Fibroblast of lung (primary cell): ENCODE measurements at regions not wholly inside any gene's neighbourhood (a gene's known extent, or its start where the extent isn't known, plus 50 kb on each side); places are given as distances from the start of the nearest gene placed in this dataset.

Experiments used
- DNase-seq, 2 donors: peaks; one replicate each; pipeline versions ENCODE4 v3.0.0 to v3.0.0-alpha.2; 2010; ENCODE audit warnings: low read depth in 2 of 2
- H2AFZ ChIP-seq: 2 replicates; pipeline ENCODE4 v1.5.1; 2012; ENCODE audit warnings: low read length, control low read depth, inconsistent platforms
- H3K27ac ChIP-seq: 2 replicates; pipeline ENCODE4 v1.5.1; 2011; ENCODE audit warnings: low read length, control low read depth; ENCODE audit not compliant: insufficient read depth
- H3K27me3 ChIP-seq: 2 replicates; pipeline ENCODE4 v1.5.1; 2011; ENCODE audit warnings: mild to moderate bottlenecking, low read length; ENCODE audit not compliant: control insufficient read depth, insufficient read depth
- H3K36me3 ChIP-seq: 2 replicates; pipeline ENCODE4 v1.5.1; 2011; ENCODE audit warnings: low read length; ENCODE audit not compliant: control insufficient read depth, insufficient read depth
- H3K4me1 ChIP-seq: 2 replicates; pipeline ENCODE4 v1.5.1; 2011; ENCODE audit warnings: low read length; ENCODE audit not compliant: control insufficient read depth, insufficient read depth; ENCODE audit errors: extremely low read depth
- H3K4me2 ChIP-seq: 2 replicates; pipeline ENCODE4 v1.5.1; 2011; ENCODE audit warnings: low read length, control low read depth; ENCODE audit not compliant: insufficient read depth; ENCODE audit errors: extremely low read depth
- H3K4me3 ChIP-seq, 4 experiments: fragments of 200-600 bp in 1 of 4; sonication (generic) in 1 of 4; replicated peaks in 1 of 4; 2 replicates each; pipeline ENCODE4 v1.5.1; 2011 to 2016; ENCODE audit warnings: low read length in 4 of 4, low read depth in 3 of 4, mild to moderate bottlenecking in 3 of 4, control low read depth in 2 of 4, inconsistent platforms in 1 of 4, mixed read lengths in 1 of 4; ENCODE audit not compliant: insufficient read depth in 1 of 4; ENCODE audit errors: control extremely low read depth in 1 of 4
- H3K79me2 ChIP-seq: 2 replicates; pipeline ENCODE4 v1.5.1; 2012; ENCODE audit warnings: mild to moderate bottlenecking, low read length, inconsistent platforms; ENCODE audit not compliant: control insufficient read depth, insufficient read depth
- H3K9ac ChIP-seq: 2 replicates; pipeline ENCODE4 v1.5.1; 2011; ENCODE audit warnings: mild to moderate bottlenecking, low read length, control low read depth; ENCODE audit not compliant: insufficient read depth
- H3K9me3 ChIP-seq: 2 replicates; pipeline ENCODE4 v1.5.1; 2012; ENCODE audit warnings: low read depth, low read length; ENCODE audit not compliant: control insufficient read depth, insufficient read depth
- H4K20me1 ChIP-seq: 2 replicates; pipeline ENCODE4 v1.5.1; 2011; ENCODE audit warnings: low read length; ENCODE audit not compliant: control insufficient read depth, insufficient read depth; ENCODE audit errors: extremely low read depth
- EZH2 ChIP-seq: IDR thresholded peaks from 2 replicates; pipeline ENCODE4 v1.5.1; 2012; ENCODE audit warnings: low read length, control low read depth, mild to moderate bottlenecking; ENCODE audit errors: missing control alignments
- TF ChIP-seq, protein P1 (sequence below), 2 donors: IDR thresholded peaks in 1 of 2; conservative IDR thresholded peaks in 1 of 2; 1 replicate in 1 of 2; 2 replicates in 1 of 2; pipeline ENCODE4 v1.5.1; 2011 to 2012; ENCODE audit warnings: low read length in 2 of 2, control low read depth in 1 of 2, inconsistent platforms in 1 of 2, low read depth in 1 of 2, mild to moderate bottlenecking in 1 of 2

DNA sequence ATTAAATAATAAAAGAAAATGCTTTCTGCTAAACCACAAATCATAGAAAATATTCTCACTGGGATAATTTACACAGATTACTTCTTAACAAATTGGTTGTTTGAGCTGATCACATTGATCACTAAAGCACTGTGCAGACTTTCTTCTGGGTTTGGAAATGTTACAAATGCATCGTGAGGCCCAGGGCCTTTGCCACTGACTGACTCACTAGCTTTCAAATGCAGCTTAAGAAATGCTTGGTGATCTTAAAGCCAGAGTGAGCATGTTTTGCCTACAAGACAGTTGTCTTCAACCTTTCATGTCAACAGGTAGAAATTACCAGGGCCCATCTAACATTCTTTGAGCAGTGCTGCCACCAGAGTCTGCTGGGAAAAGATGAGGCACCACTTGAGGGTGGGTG is 252.3 kb upstream of the ADRA1B start:
- H3K9ac ChIP-seq = no peak overlapping the region
- no peak overlapping the region for H3K4me3 ChIP-seq
- DNase-seq = no peak
- TF ChIP-seq, protein P1, sequence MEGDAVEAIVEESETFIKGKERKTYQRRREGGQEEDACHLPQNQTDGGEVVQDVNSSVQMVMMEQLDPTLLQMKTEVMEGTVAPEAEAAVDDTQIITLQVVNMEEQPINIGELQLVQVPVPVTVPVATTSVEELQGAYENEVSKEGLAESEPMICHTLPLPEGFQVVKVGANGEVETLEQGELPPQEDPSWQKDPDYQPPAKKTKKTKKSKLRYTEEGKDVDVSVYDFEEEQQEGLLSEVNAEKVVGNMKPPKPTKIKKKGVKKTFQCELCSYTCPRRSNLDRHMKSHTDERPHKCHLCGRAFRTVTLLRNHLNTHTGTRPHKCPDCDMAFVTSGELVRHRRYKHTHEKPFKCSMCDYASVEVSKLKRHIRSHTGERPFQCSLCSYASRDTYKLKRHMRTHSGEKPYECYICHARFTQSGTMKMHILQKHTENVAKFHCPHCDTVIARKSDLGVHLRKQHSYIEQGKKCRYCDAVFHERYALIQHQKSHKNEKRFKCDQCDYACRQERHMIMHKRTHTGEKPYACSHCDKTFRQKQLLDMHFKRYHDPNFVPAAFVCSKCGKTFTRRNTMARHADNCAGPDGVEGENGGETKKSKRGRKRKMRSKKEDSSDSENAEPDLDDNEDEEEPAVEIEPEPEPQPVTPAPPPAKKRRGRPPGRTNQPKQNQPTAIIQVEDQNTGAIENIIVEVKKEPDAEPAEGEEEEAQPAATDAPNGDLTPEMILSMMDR (conservative IDR thresholded peaks at IDR 0.05 in 1 of 2, IDR thresholded peaks at IDR 0.05 in 1 of 2; ENCODE audit: low read depth in 1 of 2, low read length in 2 of 2) = no peak
- TF ChIP-seq EZH2 = no peak
- H2AFZ ChIP-seq = no peak overlapping the region
- no peaks in the 10 kb centered on the region for H3K4me1 ChIP-seq
- H3K79me2 ChIP-seq = no peaks in the 10 kb centered on the region
- H4K20me1 ChIP-seq = no peaks in the 10 kb centered on the region
- no peaks in the 10 kb centered on the region for H3K27me3 ChIP-seq
- no peak overlapping the region for H3K4me2 ChIP-seq
- no peaks in the 10 kb centered on the region for H3K36me3 ChIP-seq
- no peaks in the 10 kb centered on the region for H3K9me3 ChIP-seq
- H3K27ac ChIP-seq = no peak overlapping the region

DNA sequence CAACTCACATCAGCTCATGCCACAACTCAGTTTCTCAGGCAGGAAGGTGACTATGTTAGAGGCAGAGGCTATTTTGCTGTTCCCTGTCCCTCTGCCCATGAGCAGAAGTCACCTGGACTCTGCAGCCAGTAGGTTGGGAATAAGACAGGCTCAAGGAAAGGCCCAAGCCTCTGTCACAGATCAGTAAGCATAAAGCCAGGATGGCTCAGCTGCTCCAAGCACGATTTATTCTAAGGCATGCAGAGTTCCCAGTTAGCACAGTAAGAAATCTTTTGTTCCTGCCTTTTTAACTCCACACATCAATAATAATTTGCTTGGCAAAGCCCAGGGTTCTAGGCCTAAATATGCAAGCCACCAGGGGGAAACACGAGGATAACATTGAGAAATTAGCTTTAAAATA is 249.0 kb upstream of the ADRA1B start:
- Histone ChIP-seq H3K79me2 (no peaks in the 10 kb centered on the region), H3K9me3 (no peaks in the 10 kb centered on the region), H3K27me3 (no peaks in the 10 kb centered on the region), H3K4me2 (no peak overlapping the region), H3K9ac (no peak overlapping the region), H3K36me3 (no peaks in the 10 kb centered on the region), H3K4me1 (no peaks in the 10 kb centered on the region), H4K20me1 (no peaks in the 10 kb centered on the region), H3K27ac (no peak overlapping the region), H2AFZ (no peak overlapping the region), H3K4me3 (no peak overlapping the region)
- no peak for DNase-seq
- TF ChIP-seq EZH2 = no peak
- TF ChIP-seq, protein P1 (conservative IDR thresholded peaks at IDR 0.05 in 1 of 2, IDR thresholded peaks at IDR 0.05 in 1 of 2; ENCODE audit: low read depth in 1 of 2, low read length in 2 of 2) = no peak

DNA sequence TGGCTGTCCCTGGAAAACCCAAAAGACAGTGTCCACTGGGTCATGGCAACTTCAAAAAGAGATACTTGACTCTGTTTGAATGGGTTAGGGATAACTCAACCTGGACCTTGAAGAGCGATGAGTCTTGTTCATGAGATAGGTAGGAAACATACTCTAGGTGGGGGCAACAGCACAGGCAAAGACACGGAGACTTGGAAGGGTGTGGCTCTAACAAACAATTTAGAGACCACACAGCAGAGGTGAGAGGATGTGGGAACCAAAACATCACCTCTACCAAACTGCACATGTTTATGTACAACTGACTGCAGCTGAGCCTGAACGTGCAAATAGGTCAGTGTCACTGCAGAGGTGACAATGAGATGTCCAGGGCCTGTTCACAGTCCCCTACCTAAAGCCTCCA is 247.7 kb upstream of the ADRA1B start:
- DNase-seq = no peak
- Histone ChIP-seq H3K4me2 (no peak overlapping the region), H3K4me1 (no peaks in the 10 kb centered on the region), H3K79me2 (no peaks in the 10 kb centered on the region), H4K20me1 (no peaks in the 10 kb centered on the region), H3K9ac (no peak overlapping the region), H3K27ac (no peak overlapping the region), H3K36me3 (no peaks in the 10 kb centered on the region), H2AFZ (no peak overlapping the region), H3K27me3 (no peaks in the 10 kb centered on the region), H3K4me3 (no peak overlapping the region), H3K9me3 (no peaks in the 10 kb centered on the region)
- no peak for TF ChIP-seq EZH2
- TF ChIP-seq, protein P1 (conservative IDR thresholded peaks at IDR 0.05 in 1 of 2, IDR thresholded peaks at IDR 0.05 in 1 of 2; ENCODE audit: low read depth in 1 of 2, low read length in 2 of 2) = no peak
